GM12864 (cell line): ENCODE measurements at regions not wholly inside any gene's neighbourhood (a gene's known extent, or its start where the extent isn't known, plus 50 kb on each side); places are given as distances from the start of the nearest gene placed in this dataset.

ENCODE experiments used
- DNase-seq: peaks from one replicate; pipeline ENCODE4 v3.0.0-alpha.2; 2011; ENCODE audit warnings: low read depth
- H3K4me3 ChIP-seq: 2 replicates; pipeline ENCODE4 v1.5.1; 2011; ENCODE audit warnings: mild to moderate bottlenecking, low read depth, low read length, control low read depth
- TF ChIP-seq, protein P1 (sequence below): IDR thresholded peaks from 2 replicates; pipeline ENCODE4 v1.5.1; 2011; ENCODE audit warnings: low read depth, mild to moderate bottlenecking, moderate library complexity, low read length, control low read depth, inconsistent platforms; ENCODE audit errors: missing control alignments

DNA sequence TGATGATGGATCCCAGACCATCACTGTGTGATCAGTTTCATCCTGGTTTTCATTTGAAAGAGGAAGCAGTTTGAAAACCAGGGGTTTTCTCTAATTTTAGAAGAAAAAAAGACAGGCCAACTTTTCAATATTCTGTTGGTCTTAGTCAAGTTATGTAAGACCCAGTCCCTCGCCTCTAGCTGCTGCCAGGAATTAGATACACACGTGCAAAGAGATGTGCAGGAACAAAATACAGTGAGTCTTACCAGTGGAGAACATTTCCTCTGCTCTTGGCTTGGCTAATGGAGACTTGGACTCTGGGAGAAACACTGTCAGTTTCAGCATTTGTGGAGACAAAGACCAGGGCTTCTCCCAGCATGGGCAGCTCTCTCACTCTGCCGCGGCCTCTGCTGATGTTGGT lies 214.9 kb upstream of the C2CD4B start:
- TF ChIP-seq, protein P1, sequence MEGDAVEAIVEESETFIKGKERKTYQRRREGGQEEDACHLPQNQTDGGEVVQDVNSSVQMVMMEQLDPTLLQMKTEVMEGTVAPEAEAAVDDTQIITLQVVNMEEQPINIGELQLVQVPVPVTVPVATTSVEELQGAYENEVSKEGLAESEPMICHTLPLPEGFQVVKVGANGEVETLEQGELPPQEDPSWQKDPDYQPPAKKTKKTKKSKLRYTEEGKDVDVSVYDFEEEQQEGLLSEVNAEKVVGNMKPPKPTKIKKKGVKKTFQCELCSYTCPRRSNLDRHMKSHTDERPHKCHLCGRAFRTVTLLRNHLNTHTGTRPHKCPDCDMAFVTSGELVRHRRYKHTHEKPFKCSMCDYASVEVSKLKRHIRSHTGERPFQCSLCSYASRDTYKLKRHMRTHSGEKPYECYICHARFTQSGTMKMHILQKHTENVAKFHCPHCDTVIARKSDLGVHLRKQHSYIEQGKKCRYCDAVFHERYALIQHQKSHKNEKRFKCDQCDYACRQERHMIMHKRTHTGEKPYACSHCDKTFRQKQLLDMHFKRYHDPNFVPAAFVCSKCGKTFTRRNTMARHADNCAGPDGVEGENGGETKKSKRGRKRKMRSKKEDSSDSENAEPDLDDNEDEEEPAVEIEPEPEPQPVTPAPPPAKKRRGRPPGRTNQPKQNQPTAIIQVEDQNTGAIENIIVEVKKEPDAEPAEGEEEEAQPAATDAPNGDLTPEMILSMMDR = no peak
- no peak for DNase-seq
- H3K4me3 ChIP-seq = no peak overlapping the region

DNA sequence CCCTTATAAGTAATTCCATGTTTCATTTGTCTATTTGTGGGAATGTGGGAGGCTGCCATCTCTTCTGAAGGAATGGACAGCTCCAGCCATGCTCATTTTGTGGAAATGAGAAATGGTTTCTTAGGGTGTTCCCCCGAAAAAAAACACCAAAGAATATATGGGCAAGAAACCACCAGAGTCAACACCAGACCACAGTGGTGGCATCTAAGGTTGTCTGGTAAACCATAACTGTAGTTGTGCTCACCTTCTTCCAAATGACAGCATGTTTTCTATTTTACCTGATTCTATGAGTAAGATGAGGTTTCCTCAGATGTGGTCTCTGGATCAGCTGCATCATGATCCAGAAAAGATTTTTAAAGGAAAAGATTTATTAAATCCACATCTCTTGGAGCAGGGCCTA lies 217.0 kb upstream of the C2CD4B start:
- TF ChIP-seq, protein P1 = no peak
- H3K4me3 ChIP-seq = no peak overlapping the region
- DNase-seq = no peak

DNA sequence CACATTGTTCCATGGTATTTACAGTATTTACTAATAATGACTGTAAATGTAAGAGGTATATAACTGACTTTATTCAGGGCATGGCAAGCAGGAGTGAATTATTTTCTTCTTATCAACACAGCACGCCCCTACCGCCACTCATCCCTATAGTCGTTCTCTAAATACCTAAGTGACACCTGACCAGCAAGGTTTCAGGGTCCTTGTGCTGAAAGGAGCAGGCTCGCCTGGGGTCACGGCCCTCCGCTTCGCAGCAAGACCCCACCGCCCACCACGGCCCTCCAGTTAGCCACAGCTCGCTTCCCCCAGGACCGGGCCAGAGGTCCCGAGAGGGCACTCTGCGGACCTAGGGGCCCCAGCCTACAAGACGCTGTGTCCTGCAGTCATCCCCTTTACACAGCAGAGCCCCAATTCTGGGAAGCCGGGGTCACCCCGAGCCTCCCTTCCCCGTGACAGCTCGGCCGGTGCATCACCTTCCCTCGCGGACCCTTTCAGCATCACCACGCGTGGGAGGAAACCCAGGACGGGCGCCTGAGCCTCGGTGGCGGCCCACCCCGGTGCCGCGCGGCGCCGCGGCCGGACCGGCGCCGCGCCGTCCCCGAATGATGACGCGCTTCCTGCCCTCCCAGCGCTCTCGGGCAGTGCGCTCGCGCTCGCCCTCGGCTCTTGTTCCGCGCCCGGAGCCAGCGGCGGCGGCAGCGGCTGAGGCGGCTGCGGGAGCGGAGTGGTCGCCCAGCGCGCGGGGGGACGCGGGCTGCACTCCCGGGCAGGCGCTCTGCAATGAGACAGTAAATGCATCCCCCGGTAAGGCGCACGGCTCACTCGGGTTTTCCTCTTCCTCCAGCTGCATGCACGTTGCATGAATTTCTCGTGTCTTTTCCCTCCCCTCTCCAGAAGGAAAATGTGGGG lies 225.1 kb upstream of the C2CD4B start, which contains the start of gene TLN2:
Gene TLN2 (plus strand): TSS at position 666 of the 906 bp plus-strand sequence.
- TF ChIP-seq, protein P1 = no peak
- DNase-seq = no peak
- peak within 1 kb of the TSS; percentile 99 for H3K4me3 ChIP-seq

DNA sequence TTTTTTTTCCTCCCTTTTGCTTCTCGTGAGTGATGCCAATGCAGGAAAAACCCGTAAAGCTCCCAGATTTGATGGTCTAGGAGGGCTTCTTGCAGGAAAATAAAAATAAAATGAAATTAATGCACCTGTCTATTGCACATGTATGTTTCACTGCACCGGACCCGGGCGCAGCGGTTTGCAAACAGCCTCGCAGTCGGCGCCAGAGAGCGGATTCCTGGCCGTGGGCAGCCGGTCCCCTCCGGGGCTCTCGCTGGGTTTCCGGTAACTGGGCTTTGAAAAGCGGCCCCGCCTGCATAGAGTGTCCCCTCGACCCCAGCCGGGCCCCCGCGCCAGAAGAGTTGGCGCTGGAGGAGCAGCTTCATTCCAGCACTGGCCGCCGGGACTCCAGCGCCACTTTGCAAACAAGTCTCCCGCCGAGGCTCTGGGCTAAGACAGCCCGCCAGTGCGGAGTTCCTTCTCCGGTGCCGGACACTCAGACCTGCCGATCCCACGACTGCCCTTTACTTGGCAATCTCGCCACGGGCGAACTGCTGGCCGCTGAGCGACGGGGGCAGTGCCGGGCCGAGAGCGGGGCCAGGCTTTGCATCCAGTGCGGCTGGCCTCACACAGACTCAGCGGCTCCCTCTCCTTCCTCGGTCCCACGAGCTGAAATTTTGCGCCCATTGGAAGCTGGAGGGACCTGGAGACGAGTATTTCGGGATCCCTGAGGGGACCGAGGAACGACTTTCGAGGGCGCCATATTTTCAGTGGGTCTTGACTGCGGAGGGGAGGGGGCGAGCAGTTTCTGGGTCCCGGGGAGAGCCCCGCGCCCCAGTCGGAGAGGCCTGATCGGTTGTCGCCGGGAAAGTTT lies 225.9 kb upstream of the C2CD4B start:
- H3K4me3 ChIP-seq = peak overlapping the region; percentile 99
- no peak for DNase-seq
- TF ChIP-seq, protein P1 = no peak

DNA sequence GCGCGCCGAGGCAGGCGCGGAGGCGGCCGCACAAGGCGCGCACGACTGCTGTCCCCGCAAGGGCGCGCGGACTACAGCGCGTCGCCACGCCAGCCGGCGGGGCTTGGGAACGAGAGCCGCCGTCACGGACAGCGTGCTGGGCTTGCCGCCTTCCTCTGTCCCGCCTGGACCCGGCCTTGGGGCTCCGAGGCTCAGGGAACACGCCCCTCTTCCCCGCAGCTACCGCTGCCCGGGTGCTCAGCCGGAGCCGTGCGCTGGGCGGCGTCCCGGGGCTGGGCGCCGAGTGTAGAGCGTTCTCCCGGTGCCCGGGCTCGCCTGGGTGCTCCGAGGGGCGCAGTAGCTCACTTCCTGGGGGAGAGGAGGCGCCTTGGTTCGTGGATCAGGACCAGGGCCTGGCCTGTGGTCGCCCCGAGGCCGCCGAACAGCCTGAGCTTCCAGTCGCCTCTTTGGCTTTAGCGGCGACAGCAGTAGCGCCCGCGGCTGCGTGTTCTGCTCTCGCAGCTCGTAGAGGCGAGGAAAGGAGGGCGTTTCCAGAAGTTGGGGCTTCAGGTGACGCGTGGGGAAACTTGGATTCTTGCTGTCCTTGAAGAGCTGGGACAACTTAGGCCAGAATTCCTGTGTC lies 226.7 kb upstream of the C2CD4B start:
- TF ChIP-seq, protein P1 = no peak
- peak overlapping the region; percentile 99 for H3K4me3 ChIP-seq
- no peak for DNase-seq

DNA sequence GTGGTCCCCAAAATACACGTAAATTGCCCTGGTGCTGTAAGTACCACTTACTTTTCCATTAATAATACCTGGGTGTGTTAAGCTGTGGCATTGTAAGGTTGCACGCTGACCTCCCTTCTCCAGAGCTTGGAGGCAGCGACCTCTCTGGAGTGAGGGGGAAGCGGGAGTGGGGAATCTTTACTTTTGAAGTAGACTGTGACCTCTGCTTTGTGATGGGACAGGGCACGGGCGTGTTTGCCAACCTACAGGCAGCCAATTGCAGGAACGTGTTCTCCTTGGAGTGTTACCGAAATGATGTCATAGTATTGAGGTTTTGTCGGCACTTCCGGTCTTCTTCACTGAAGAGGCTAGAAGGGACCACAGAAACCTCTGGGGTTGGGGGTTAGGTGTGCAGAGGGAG lies 227.3 kb upstream of the C2CD4B start:
- TF ChIP-seq, protein P1 = no peak
- no peak overlapping the region for H3K4me3 ChIP-seq
- no peak for DNase-seq
